SK-N-SH treated with all-trans-retinoic acid at 6 μM for 48 hours (cell line): ENCODE measurements at regions not wholly inside any gene's neighbourhood (a gene's known extent, or its start where the extent isn't known, plus 50 kb on each side); places are given as distances from the start of the nearest gene placed in this dataset.

ENCODE experiments used
- ARNTL ChIP-seq: fragments of 450-650 bp; formaldehyde crosslinking; IDR thresholded peaks from 2 replicates; pipeline ENCODE4 v1.5.0; 2020; ENCODE audit warnings: low read depth, mild to moderate bottlenecking, moderate library complexity, borderline replicate concordance
- CREB5 ChIP-seq: fragments of 250-450 bp; sonication (Bioruptor Pico); IDR thresholded peaks from 2 replicates; pipeline ENCODE4 v1.5.1; 2020; ENCODE audit warnings: low read depth, mild to moderate bottlenecking, moderate library complexity
- CSDC2 ChIP-seq: fragments of 250-450 bp; sonication (Bioruptor Pico); IDR thresholded peaks from 2 replicates; pipeline ENCODE4 v1.5.0; 2020; ENCODE audit warnings: mild to moderate bottlenecking, moderate library complexity
- CSRNP3 ChIP-seq: fragments of 250-450 bp; sonication (Bioruptor Pico); IDR thresholded peaks from 2 replicates; pipeline ENCODE4 v1.5.1; 2021; ENCODE audit warnings: mild to moderate bottlenecking, moderate library complexity
- GLIS3 ChIP-seq: fragments of 250-450 bp; sonication (Bioruptor Pico); IDR thresholded peaks from 2 replicates; pipeline ENCODE4 v1.5.0; 2020; ENCODE audit warnings: mild to moderate bottlenecking, moderate library complexity
- ISL1 ChIP-seq: fragments of 250-450 bp; sonication (Bioruptor Pico); IDR thresholded peaks from 2 replicates; pipeline ENCODE4 v2.1.2; 2022; ENCODE audit warnings: mild to moderate bottlenecking, moderate library complexity
- OSR1 ChIP-seq: fragments of 250-450 bp; sonication (Bioruptor Pico); IDR thresholded peaks from 2 replicates; pipeline ENCODE4 v1.8.0; 2022; ENCODE audit warnings: moderate library complexity, mild to moderate bottlenecking, inconsistent platforms
- PATZ1 ChIP-seq: fragments of 250-450 bp; sonication (Bioruptor Pico); IDR thresholded peaks from 2 replicates; pipeline ENCODE4 v1.8.0; 2020; ENCODE audit warnings: mild to moderate bottlenecking, moderate library complexity, borderline replicate concordance
- SNAI2 ChIP-seq: fragments of 250-450 bp; sonication (Bioruptor Pico); IDR thresholded peaks from 2 replicates; pipeline ENCODE4 v1.5.0; 2020; ENCODE audit warnings: mild to moderate bottlenecking, moderate library complexity
- TSHZ2 ChIP-seq: fragments of 250-450 bp; sonication (Bioruptor Pico); IDR thresholded peaks from 2 replicates; pipeline ENCODE4 v1.5.0; 2020; ENCODE audit warnings: mild to moderate bottlenecking, moderate library complexity
- ZC3H10 ChIP-seq: fragments of 250-450 bp; sonication (Bioruptor Pico); IDR thresholded peaks from 2 replicates; pipeline ENCODE4 v1.5.1; 2021; ENCODE audit warnings: mild to moderate bottlenecking, moderate library complexity
- ZNF565 ChIP-seq: fragments of 450-650 bp; formaldehyde crosslinking; conservative IDR thresholded peaks from 2 replicates; pipeline ENCODE4 v1.5.0; 2020; ENCODE audit warnings: low read depth, mild to moderate bottlenecking, moderate library complexity
- ZNF70 ChIP-seq: fragments of 450-650 bp; formaldehyde crosslinking; IDR thresholded peaks from 2 replicates; pipeline ENCODE4 v1.5.0; 2020; ENCODE audit warnings: mild to moderate bottlenecking, moderate library complexity

DNA sequence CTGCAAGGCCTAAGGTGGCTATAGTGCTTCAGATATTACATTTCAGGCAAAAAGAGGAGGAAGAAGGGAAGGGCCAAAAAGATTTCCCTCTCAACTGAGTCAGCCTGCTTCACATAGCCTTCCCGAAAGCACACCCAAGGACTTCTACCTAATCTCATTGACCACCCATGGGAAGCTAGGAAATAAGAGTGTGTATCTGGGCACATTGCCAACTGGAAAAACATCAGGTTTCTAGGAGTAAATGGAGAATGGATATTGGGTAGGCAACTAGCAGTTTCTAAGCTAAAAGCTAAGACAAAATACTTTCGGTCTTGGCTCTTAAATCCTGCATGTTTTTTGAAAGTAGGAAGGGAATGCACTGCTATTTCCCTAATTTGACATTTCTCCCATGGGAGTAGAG is 221.7 kb upstream of the GRIP1 start:
- no peak for TF ChIP-seq ZC3H10
- no peak for TF ChIP-seq ARNTL (CRISPR knock-in tag)
- no peak for TF ChIP-seq PATZ1 (CRISPR knock-in tag)
- TF ChIP-seq GLIS3 (CRISPR knock-in tag), result no peak
- no peak for TF ChIP-seq CSRNP3 (CRISPR knock-in tag)
- TF ChIP-seq ISL1 (CRISPR knock-in tag), result no peak
- TF ChIP-seq OSR1 (CRISPR knock-in tag), result no peak
- TF ChIP-seq CSDC2 (CRISPR knock-in tag), result no peak
- no peak for TF ChIP-seq ZNF565 (CRISPR knock-in tag)
- TF ChIP-seq CREB5 (CRISPR knock-in tag), result no peak
- no peak for TF ChIP-seq TSHZ2 (CRISPR knock-in tag)
- TF ChIP-seq SNAI2 (CRISPR knock-in tag), result no peak
- TF ChIP-seq ZNF70 (CRISPR knock-in tag), result no peak
